ENCODE measurements at regions not wholly inside any gene's neighbourhood (a gene's known extent, or its start where the extent isn't known, plus 50 kb on each side); places are given as distances from the start of the nearest gene placed in this dataset.

- Histone ChIP-seq H3K79me2 (ENCODE audit: low read length) (no peaks in the 10 kb centered on the region), H2AFZ (ENCODE audit: low read length) (no peak overlapping the region), H3K9me2 (replicated peaks; ENCODE audit: low read length) (no peaks in the 10 kb centered on the region), H3K4me3 (ENCODE audit: low read length) (no peak overlapping the region), H3K36me3 (ENCODE audit: low read depth, low read length) (no peaks in the 10 kb centered on the region), H3K9ac (ENCODE audit: low read length) (no peak overlapping the region), H3F3A (ENCODE audit: low read length, unreplicated experiment) (no peaks in the 10 kb centered on the region), H3K4me2 (ENCODE audit: low read length) (no peak overlapping the region), H4K20me1 (ENCODE audit: low read length) (no peaks in the 10 kb centered on the region), H3K27me3 (ENCODE audit: low read length) (peaks cover 29% of the 10 kb centered on the region), H3K4me1 (ENCODE audit: insufficient read depth, low read length) (no peaks in the 10 kb centered on the region), H3K27ac (ENCODE audit: low read length) (no peak overlapping the region), H3K9me3 (ENCODE audit: low read length) (no peaks in the 10 kb centered on the region)
- ChIA-PET POLR2A (ENCODE audit: unreplicated experiment) (no interaction called here), CTCF (no interaction called here)
- no peak for DNase-seq
- intact Hi-C loops (cut with micrococcal nuclease): no loop called here
- TF ChIP-seq EZH2 (IDR thresholded peaks at IDR 0.05; ENCODE audit: low read length, unreplicated experiment) (no peak), EZH2phosphoT487 (IDR thresholded peaks at IDR 0.05; ENCODE audit: borderline replicate concordance, low read length) (no peak), CTCF (conservative IDR thresholded peaks at IDR 0.05; ENCODE audit: low read depth, low read length) (no peak)
- BruUV-seq (replicated peaks): no TSS peak
- ATAC-seq: no peak
These were observed 128.0 kb upstream of the FBXO11 start for GRCh38 chr2:48034295-48034694.

- Histone ChIP-seq H3K36me3 (ENCODE audit: low read depth, low read length) (no peaks in the 10 kb centered on the region), H3K4me3 (ENCODE audit: low read length) (no peak overlapping the region), H2AFZ (ENCODE audit: low read length) (no peak overlapping the region), H4K20me1 (ENCODE audit: low read length) (no peaks in the 10 kb centered on the region), H3K9ac (ENCODE audit: low read length) (no peak overlapping the region), H3K9me2 (replicated peaks; ENCODE audit: low read length) (no peaks in the 10 kb centered on the region), H3K4me2 (ENCODE audit: low read length) (no peak overlapping the region), H3K27me3 (ENCODE audit: low read length) (peaks cover 12% of the 10 kb centered on the region), H3K79me2 (ENCODE audit: low read length) (no peaks in the 10 kb centered on the region), H3K4me1 (ENCODE audit: insufficient read depth, low read length) (no peaks in the 10 kb centered on the region), H3F3A (ENCODE audit: low read length, unreplicated experiment) (no peaks in the 10 kb centered on the region), H3K9me3 (ENCODE audit: low read length) (no peaks in the 10 kb centered on the region), H3K27ac (ENCODE audit: low read length) (no peak overlapping the region)
- CTCF ChIA-PET: no interaction called here
- no peak for TF ChIP-seq EZH2 (IDR thresholded peaks at IDR 0.05; ENCODE audit: low read length, unreplicated experiment)
- no peak for TF ChIP-seq EZH2phosphoT487 (IDR thresholded peaks at IDR 0.05; ENCODE audit: borderline replicate concordance, low read length)
- no peak for TF ChIP-seq CTCF (conservative IDR thresholded peaks at IDR 0.05; ENCODE audit: low read depth, low read length)
- POLR2A ChIA-PET (ENCODE audit: unreplicated experiment): no interaction called here
- intact Hi-C loops (cut with micrococcal nuclease): no loop called here
- no TSS peak for BruUV-seq (replicated peaks)
- DNase-seq (no peak), ATAC-seq (no peak)
These were observed 130.0 kb upstream of the FBXO11 start for GRCh38 chr2:48036312-48036711.

GRCh38 chr2:48039209-48039990 is 133.1 kb upstream of the FBXO11 start:
- H3K27me3 ChIP-seq (ENCODE audit: low read length): peaks cover 26% of the 10 kb centered on the region
- no peaks in the 10 kb centered on the region for H3K4me1 ChIP-seq (ENCODE audit: insufficient read depth, low read length)
- intact Hi-C loops (cut with micrococcal nuclease): no loop called here
- no peaks in the 10 kb centered on the region for H3F3A ChIP-seq (ENCODE audit: low read length, unreplicated experiment)
- H3K27ac ChIP-seq (ENCODE audit: low read length): no peak overlapping the region
- H3K9ac ChIP-seq (ENCODE audit: low read length): no peak overlapping the region
- BruUV-seq (replicated peaks): no TSS peak
- no peaks in the 10 kb centered on the region for H3K9me3 ChIP-seq (ENCODE audit: low read length)
- POLR2A ChIA-PET (ENCODE audit: unreplicated experiment): no interaction called here
- no peak overlapping the region for H2AFZ ChIP-seq (ENCODE audit: low read length)
- H3K36me3 ChIP-seq (ENCODE audit: low read depth, low read length): no peaks in the 10 kb centered on the region
- H3K4me2 ChIP-seq (ENCODE audit: low read length): no peak overlapping the region
- CTCF ChIA-PET: no interaction called here
- TF ChIP-seq EZH2phosphoT487 (IDR thresholded peaks at IDR 0.05; ENCODE audit: borderline replicate concordance, low read length) (no peak), EZH2 (IDR thresholded peaks at IDR 0.05; ENCODE audit: low read length, unreplicated experiment) (no peak), CTCF (conservative IDR thresholded peaks at IDR 0.05; ENCODE audit: low read depth, low read length) (no peak)
- DNase-seq: no peak
- no peaks in the 10 kb centered on the region for H3K79me2 ChIP-seq (ENCODE audit: low read length)
- H3K9me2 ChIP-seq (replicated peaks; ENCODE audit: low read length): no peaks in the 10 kb centered on the region
- ATAC-seq: no peak
- H4K20me1 ChIP-seq (ENCODE audit: low read length): no peaks in the 10 kb centered on the region
- no peak overlapping the region for H3K4me3 ChIP-seq (ENCODE audit: low read length)

Measured in PC-3 (cell line).